Smooth muscle cell (in vitro differentiated cells): ENCODE measurements at regions not wholly inside any gene's neighbourhood (a gene's known extent, or its start where the extent isn't known, plus 50 kb on each side); places are given as distances from the start of the nearest gene placed in this dataset.

Experiments used
- DNase-seq: peaks from one replicate; lab custom pipeline; 2025; ENCODE audit not compliant: unreplicated experiment; lab: John Stamatoyannopoulos, UW
- H2AFZ ChIP-seq: fragments of 200-600 bp; sonication (generic); 2 replicates; pipeline ENCODE4 v1.6.0; 2016; ENCODE audit warnings: antibody characterized with exemption, low read depth, mild to moderate bottlenecking
- H3F3A ChIP-seq: fragments of 200-600 bp; sonication (generic); 2 replicates; pipeline ENCODE4 v1.6.0; 2017; ENCODE audit warnings: antibody characterized with exemption, low read depth
- H3K27ac ChIP-seq: fragments of 200-600 bp; sonication (generic); 2 replicates; pipeline ENCODE4 v1.5.1; 2016; ENCODE audit warnings: low read depth, mild to moderate bottlenecking
- H3K27me3 ChIP-seq: fragments of 200-600 bp; sonication (generic); 2 replicates; pipeline ENCODE4 v1.6.1; 2016; ENCODE audit warnings: low read depth, mild to moderate bottlenecking
- H3K36me3 ChIP-seq: fragments of 200-600 bp; sonication (generic); 2 replicates; pipeline ENCODE4 v1.5.1; 2016; ENCODE audit warnings: low read depth
- H3K4me1 ChIP-seq: fragments of 200-600 bp; sonication (generic); 2 replicates; pipeline ENCODE4 v1.5.1; 2016; ENCODE audit warnings: low read depth
- H3K4me2 ChIP-seq: fragments of 200-600 bp; sonication (generic); 2 replicates; pipeline ENCODE4 v1.6.0; 2016; ENCODE audit warnings: mild to moderate bottlenecking
- H3K4me3 ChIP-seq: fragments of 200-600 bp; sonication (generic); 2 replicates; pipeline ENCODE4 v1.5.1; 2016; ENCODE audit warnings: mild to moderate bottlenecking
- H3K79me2 ChIP-seq: fragments of 200-600 bp; sonication (generic); 2 replicates; pipeline ENCODE4 v1.6.0; 2016; ENCODE audit warnings: low read depth, mild to moderate bottlenecking
- H3K9ac ChIP-seq: fragments of 200-600 bp; sonication (generic); 2 replicates; pipeline ENCODE4 v1.6.0; 2016; ENCODE audit warnings: low read depth
- H3K9me3 ChIP-seq: fragments of 200-600 bp; sonication (generic); replicated peaks from 2 replicates; pipeline ENCODE4 v1.5.1; 2016; ENCODE audit warnings: low read depth
- H4K20me1 ChIP-seq: fragments of 200-600 bp; sonication (generic); 2 replicates; pipeline ENCODE4 v1.6.0; 2016; ENCODE audit warnings: low read depth
- CTCF ChIP-seq: fragments of 200-600 bp; sonication (generic); IDR thresholded peaks from 2 replicates; pipeline ENCODE4 v1.5.1; 2017; ENCODE audit warnings: borderline replicate concordance, mild to moderate bottlenecking, antibody characterized with exemption; ENCODE audit not compliant: insufficient read depth, poor library complexity, severe bottlenecking
- WGBS: methylation state at CpG from one replicate; pipeline ENCODE4 v1.1.7; 2016; ENCODE audit warnings: low lambda C conversion rate; 5-methylcytosine and 5-hydroxymethylcytosine counted together

- Histone ChIP-seq H3K4me3 (no peak overlapping the region), H3K9ac (no peak overlapping the region), H3K27me3 (no peaks in the 10 kb centered on the region), H3K4me2 (no peak overlapping the region), H2AFZ (no peak overlapping the region), H3F3A (no peaks in the 10 kb centered on the region), H3K4me1 (no peaks in the 10 kb centered on the region), H3K27ac (no peak overlapping the region), H3K79me2 (no peaks in the 10 kb centered on the region), H3K36me3 (no peaks in the 10 kb centered on the region), H3K9me3 (no peaks in the 10 kb centered on the region), H4K20me1 (no peaks in the 10 kb centered on the region)
- WGBS: 86% methylated on average over 16 of the region's 16 CpGs
- no peak for DNase-seq
- TF ChIP-seq CTCF: no peak
Observed at GRCh38 chr13:106183410-106184065, 351.9 kb downstream of the EFNB2 start.

DNA sequence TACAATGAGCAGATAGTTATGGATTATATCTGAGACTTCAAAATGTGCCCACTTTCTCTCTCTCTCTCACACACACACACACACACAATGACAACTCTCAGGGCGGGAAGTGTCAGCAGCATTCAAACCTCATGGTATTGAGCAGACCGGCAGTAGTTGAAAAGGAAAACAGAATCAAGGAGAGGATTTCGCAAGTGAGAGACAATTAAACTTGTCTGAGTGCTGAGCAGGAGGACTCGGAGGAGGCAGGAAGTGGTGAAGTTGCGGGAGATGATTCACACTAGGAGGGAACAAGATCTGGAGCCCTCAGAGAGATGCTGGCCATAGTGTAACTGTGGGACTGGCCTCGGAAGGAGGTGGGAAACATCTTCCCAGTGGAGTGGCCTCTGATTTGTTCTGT, 353.1 kb downstream of the EFNB2 start:
- TF ChIP-seq CTCF: no peak
- H3K9ac ChIP-seq: no peak overlapping the region

GRCh38 chr13:106178816-106179215, 356.6 kb downstream of the EFNB2 start:
- Histone ChIP-seq H3K79me2 (no peaks in the 10 kb centered on the region), H3K27me3 (no peaks in the 10 kb centered on the region), H3K4me1 (peaks cover 6% of the 10 kb centered on the region), H3F3A (peaks cover 9% of the 10 kb centered on the region), H3K27ac (no peak overlapping the region), H3K9me3 (no peaks in the 10 kb centered on the region), H4K20me1 (no peaks in the 10 kb centered on the region), H3K36me3 (no peaks in the 10 kb centered on the region), H2AFZ (no peak overlapping the region), H3K9ac (no peak overlapping the region), H3K4me3 (no peak overlapping the region), H3K4me2 (no peak overlapping the region)
- no peak for DNase-seq
- whole genome bisulfite sequencing: 60% methylated on average over 3 of the region's 3 CpGs
- no peak for TF ChIP-seq CTCF

More for the DNA sequence above, 353.1 kb downstream of the EFNB2 start:
- H3K79me2 ChIP-seq: no peaks in the 10 kb centered on the region
- H4K20me1 ChIP-seq: no peaks in the 10 kb centered on the region
- H3F3A ChIP-seq: no peaks in the 10 kb centered on the region
- no peaks in the 10 kb centered on the region for H3K4me1 ChIP-seq
- WGBS: 10% methylated on average over 6 of the region's 6 CpGs
- H3K4me3 ChIP-seq: no peak overlapping the region
- peak overlapping the region; percentile 85 for H2AFZ ChIP-seq
- no peaks in the 10 kb centered on the region for H3K27me3 ChIP-seq
- no peaks in the 10 kb centered on the region for H3K9me3 ChIP-seq
- peak overlapping the region; percentile 55 for H3K27ac ChIP-seq
- no peak for DNase-seq
- H3K36me3 ChIP-seq: no peaks in the 10 kb centered on the region
- H3K4me2 ChIP-seq: peak overlapping the region; percentile 65

DNA sequence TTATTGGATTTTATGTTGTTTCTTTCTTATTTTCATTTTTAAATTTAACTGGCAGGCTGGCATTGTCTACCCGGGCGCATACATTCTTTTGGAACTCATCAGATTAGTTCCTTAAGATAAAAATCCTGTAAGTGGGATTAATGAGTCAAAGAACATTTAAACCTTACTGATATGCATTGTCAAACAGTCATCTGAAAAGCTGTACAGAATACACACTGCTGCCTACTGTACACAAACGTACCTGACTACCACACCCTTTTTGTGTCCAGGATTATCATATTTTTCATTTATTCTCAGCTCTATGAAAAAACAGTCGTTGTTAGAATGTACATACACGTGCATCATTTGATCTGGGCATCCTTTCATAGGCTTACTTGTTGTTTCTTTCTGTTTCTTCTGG, 358.3 kb downstream of the EFNB2 start:
- WGBS: 67% methylated on average over 5 of the region's 5 CpGs
- Histone ChIP-seq H3K27ac (peak overlapping the region; percentile 90), H3K9ac (no peak overlapping the region), H3K4me3 (no peak overlapping the region), H3K27me3 (no peaks in the 10 kb centered on the region), H4K20me1 (no peaks in the 10 kb centered on the region), H3K79me2 (no peaks in the 10 kb centered on the region), H3K36me3 (no peaks in the 10 kb centered on the region), H3K4me1 (peaks cover 6% of the 10 kb centered on the region), H3K9me3 (no peaks in the 10 kb centered on the region), H3K4me2 (peak overlapping the region; percentile 86), H3F3A (peaks cover 12% of the 10 kb centered on the region), H2AFZ (no peak overlapping the region)
- TF ChIP-seq CTCF: no peak
- no peak for DNase-seq
